GM21390 (cell line): ENCODE measurements at regions not wholly inside any gene's neighbourhood (a gene's known extent, or its start where the extent isn't known, plus 50 kb on each side); places are given as distances from the start of the nearest gene placed in this dataset.
"Not testable (repeated sequence)": the region's sequence is repeated elsewhere in the genome, so short reads cannot be mapped to it uniquely, and the experiment has no call there.

Experiments
- ATAC-seq: cut with Tn5 transposase; IDR thresholded peaks from one replicate; pipeline ENCODE4 v1.9.1; 2021; ENCODE audit not compliant: unreplicated experiment

GRCh38 chr5:124153588-124153987 is 592.9 kb downstream of the ZNF608 start:
- no peak for ATAC-seq

- no peak for ATAC-seq
Observed at GRCh38 chr5:124148574-124148973, 597.9 kb downstream of the ZNF608 start.

GRCh38 chr5:124140060-124140459 is 606.4 kb downstream of the ZNF608 start:
- ATAC-seq: no peak

- no peak for ATAC-seq
Observed at GRCh38 chr5:124139477-124139876, 607.0 kb downstream of the ZNF608 start.

- no peak for ATAC-seq
Observed at GRCh38 chr5:124136609-124137008, 609.8 kb downstream of the ZNF608 start.

GRCh38 chr5:124134941-124135340 is 611.5 kb downstream of the ZNF608 start:
- ATAC-seq: no peak

- ATAC-seq: no peak
Observed at GRCh38 chr5:124133406-124133805, 613.0 kb downstream of the ZNF608 start.

- ATAC-seq: no peak
Observed at GRCh38 chr5:124132843-124133242, 613.6 kb downstream of the ZNF608 start.

- ATAC-seq: no peak
Observed at GRCh38 chr5:124131466-124131865, 615.0 kb downstream of the ZNF608 start.

- ATAC-seq: no peak
Observed at GRCh38 chr5:124130816-124131215, 615.6 kb downstream of the ZNF608 start.

GRCh38 chr5:124128867-124129266 is 616.9 kb downstream of the CSNK1G3 start:
- ATAC-seq: no peak

GRCh38 chr5:124126504-124127217 is 614.7 kb downstream of the CSNK1G3 start:
- ATAC-seq: peak; percentile 60

- ATAC-seq: no peak
Observed at GRCh38 chr5:124124711-124125229, 612.8 kb downstream of the CSNK1G3 start.

- no peak for ATAC-seq
Observed at GRCh38 chr5:124121198-124121597, 609.2 kb downstream of the CSNK1G3 start.

- ATAC-seq: no peak
Observed at GRCh38 chr5:124114911-124115310, 602.9 kb downstream of the CSNK1G3 start.

GRCh38 chr5:124111886-124112285 is 599.9 kb downstream of the CSNK1G3 start:
- ATAC-seq: no peak

GRCh38 chr5:124110942-124111341 is 599.0 kb downstream of the CSNK1G3 start:
- no peak for ATAC-seq

- no peak for ATAC-seq
Observed at GRCh38 chr5:124105326-124105725, 593.3 kb downstream of the CSNK1G3 start.

- no peak for ATAC-seq
Observed at GRCh38 chr5:124104821-124105220, 592.8 kb downstream of the CSNK1G3 start.

GRCh38 chr5:124104344-124104743 is 592.4 kb downstream of the CSNK1G3 start:
- ATAC-seq: no peak

GRCh38 chr5:124103671-124104070 is 591.7 kb downstream of the CSNK1G3 start:
- ATAC-seq: no peak

GRCh38 chr5:124103056-124103455 is 591.1 kb downstream of the CSNK1G3 start:
- not testable (repeated sequence) for ATAC-seq

- no peak for ATAC-seq
Observed at GRCh38 chr5:124102486-124102885, 590.5 kb downstream of the CSNK1G3 start.
